SH-SY5Y (cell line): ENCODE measurements at regions not wholly inside any gene's neighbourhood (a gene's known extent, or its start where the extent isn't known, plus 50 kb on each side); places are given as distances from the start of the nearest gene placed in this dataset.

Experiments used
- GATA2 ChIP-seq: IDR thresholded peaks from 2 replicates; pipeline ENCODE4 v1.6.1; 2011; ENCODE audit warnings: mild to moderate bottlenecking, low read depth, low read length
- GATA3 ChIP-seq: IDR thresholded peaks from 2 replicates; pipeline ENCODE4 v1.6.1; 2011; ENCODE audit warnings: low read depth, mild to moderate bottlenecking, low read length, moderate library complexity

DNA sequence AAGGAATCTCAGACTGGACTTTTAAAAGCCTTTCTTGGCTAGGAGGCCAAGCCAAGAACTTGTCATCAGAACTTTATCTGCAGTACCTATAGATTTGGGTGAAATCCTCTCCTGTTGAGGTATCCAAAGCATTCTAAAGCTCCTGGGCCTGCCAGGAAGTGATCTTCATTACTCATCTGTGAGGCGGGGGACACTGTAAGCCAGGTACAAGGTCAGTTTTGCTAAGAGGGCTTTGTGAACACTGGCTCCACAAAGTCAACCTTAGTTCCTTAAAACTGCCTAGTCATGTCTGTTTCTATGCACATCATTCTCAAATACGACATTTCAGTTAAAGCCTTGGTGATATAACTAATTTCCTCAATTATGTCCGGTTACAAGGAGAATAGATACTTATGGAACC is 236.7 kb downstream of the PIK3R1 start:
- no peak for TF ChIP-seq GATA3
- TF ChIP-seq GATA2 = no peak
